HG03432 (cell line): ENCODE measurements at regions not wholly inside any gene's neighbourhood (a gene's known extent, or its start where the extent isn't known, plus 50 kb on each side); places are given as distances from the start of the nearest gene placed in this dataset.

Source experiments
- ATAC-seq: cut with Tn5 transposase; IDR thresholded peaks from one replicate; pipeline ENCODE4 v1.9.1; 2021; ENCODE audit warnings: mild to moderate bottlenecking, moderate library complexity; ENCODE audit not compliant: unreplicated experiment

- ATAC-seq: no peak
Measured at GRCh38 chr7:82567841-82568240, 124.3 kb upstream of the CACNA2D1 start.

- ATAC-seq: no peak
Measured at GRCh38 chr7:82567356-82567755, 123.8 kb upstream of the CACNA2D1 start.

- ATAC-seq: no peak
Measured at GRCh38 chr7:82566752-82567151, 123.2 kb upstream of the CACNA2D1 start.

- no peak for ATAC-seq
Measured at GRCh38 chr7:82562716-82563404, 119.3 kb upstream of the CACNA2D1 start.

- ATAC-seq: peak; percentile 74
Measured at GRCh38 chr7:82559193-82559805, 115.7 kb upstream of the CACNA2D1 start.

GRCh38 chr7:82549616-82550285 lies 106.2 kb upstream of the CACNA2D1 start:
- ATAC-seq: no peak

GRCh38 chr7:82548141-82548688 lies 104.6 kb upstream of the CACNA2D1 start:
- ATAC-seq: no peak

- no peak for ATAC-seq
Measured at GRCh38 chr7:82542665-82543064, 99.1 kb upstream of the CACNA2D1 start.

- ATAC-seq: no peak
Measured at GRCh38 chr7:82539969-82540368, 96.4 kb upstream of the CACNA2D1 start.

- ATAC-seq: no peak
Measured at GRCh38 chr7:82534684-82535083, 91.1 kb upstream of the CACNA2D1 start.

- no peak for ATAC-seq
Measured at GRCh38 chr7:82530361-82530760, 86.8 kb upstream of the CACNA2D1 start.

- no peak for ATAC-seq
Measured at GRCh38 chr7:82528577-82529310, 85.2 kb upstream of the CACNA2D1 start.

GRCh38 chr7:82527851-82528250 lies 84.3 kb upstream of the CACNA2D1 start:
- no peak for ATAC-seq

GRCh38 chr7:82521906-82522445 lies 78.4 kb upstream of the CACNA2D1 start:
- no peak for ATAC-seq

- ATAC-seq: no peak
Measured at GRCh38 chr7:82517050-82517449, 73.5 kb upstream of the CACNA2D1 start.

- no peak for ATAC-seq
Measured at GRCh38 chr7:82511542-82511941, 68.0 kb upstream of the CACNA2D1 start.

GRCh38 chr7:82507976-82508677 lies 64.5 kb upstream of the CACNA2D1 start:
- ATAC-seq: no peak

GRCh38 chr7:82507365-82507975 lies 63.9 kb upstream of the CACNA2D1 start:
- no peak for ATAC-seq

GRCh38 chr7:82506702-82507101 lies 63.1 kb upstream of the CACNA2D1 start:
- no peak for ATAC-seq

- ATAC-seq: no peak
Measured at GRCh38 chr7:82506208-82506607, 62.6 kb upstream of the CACNA2D1 start.
